Activated CD8-positive, alpha-beta memory T cell treated with anti-CD3 and anti-CD28 coated beads for 36 hours (primary cell): ENCODE measurements at regions not wholly inside any gene's neighbourhood (a gene's known extent, or its start where the extent isn't known, plus 50 kb on each side); places are given as distances from the start of the nearest gene placed in this dataset.

ENCODE experiments used
- CTCF ChIA-PET: fragments of 350-600 bp; sonication (Branson Sonifier 250); formaldehyde crosslinking; loops from one replicate; lab custom pipeline; 2021; ENCODE audit warnings: antibody characterized with exemption; lab: Charles Lee
- POLR2A ChIA-PET: fragments of 350-600 bp; sonication (Branson Sonifier 250); formaldehyde crosslinking; loops from one replicate; lab custom pipeline; 2021; ENCODE audit warnings: antibody characterized with exemption; lab: Charles Lee

DNA sequence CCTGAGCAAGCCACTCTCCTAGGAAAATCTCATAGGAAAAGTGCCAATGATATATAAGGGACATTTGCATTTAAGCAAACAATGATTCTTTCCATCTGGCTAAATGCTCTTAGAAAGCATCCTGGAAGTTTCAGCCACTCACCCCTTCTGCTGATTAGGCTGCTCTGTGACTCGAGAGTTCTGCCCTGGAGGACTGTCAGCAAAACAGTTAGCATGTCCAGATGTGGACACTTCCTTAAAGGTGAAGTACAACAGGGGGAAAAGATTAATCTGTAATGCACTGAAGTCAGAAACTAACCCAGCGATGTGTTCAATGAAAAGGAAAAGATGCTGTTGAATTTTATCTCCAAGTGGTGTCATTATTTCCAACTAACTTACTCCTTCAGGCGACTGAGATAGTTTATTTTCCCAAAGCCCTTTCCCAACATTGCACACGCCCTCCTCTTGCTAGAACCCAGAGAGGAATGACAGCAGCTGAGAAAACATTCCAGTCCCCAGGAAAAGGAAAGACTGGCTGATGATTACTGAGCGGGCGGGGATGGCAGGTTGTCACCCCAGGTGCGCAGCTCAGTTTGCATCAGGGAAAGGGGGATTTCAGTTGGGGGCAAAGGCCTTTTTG, 214.0 kb downstream of the SS18 start:
- POLR2A ChIA-PET, result no interaction called here
- CTCF ChIA-PET, result no interaction called here

DNA sequence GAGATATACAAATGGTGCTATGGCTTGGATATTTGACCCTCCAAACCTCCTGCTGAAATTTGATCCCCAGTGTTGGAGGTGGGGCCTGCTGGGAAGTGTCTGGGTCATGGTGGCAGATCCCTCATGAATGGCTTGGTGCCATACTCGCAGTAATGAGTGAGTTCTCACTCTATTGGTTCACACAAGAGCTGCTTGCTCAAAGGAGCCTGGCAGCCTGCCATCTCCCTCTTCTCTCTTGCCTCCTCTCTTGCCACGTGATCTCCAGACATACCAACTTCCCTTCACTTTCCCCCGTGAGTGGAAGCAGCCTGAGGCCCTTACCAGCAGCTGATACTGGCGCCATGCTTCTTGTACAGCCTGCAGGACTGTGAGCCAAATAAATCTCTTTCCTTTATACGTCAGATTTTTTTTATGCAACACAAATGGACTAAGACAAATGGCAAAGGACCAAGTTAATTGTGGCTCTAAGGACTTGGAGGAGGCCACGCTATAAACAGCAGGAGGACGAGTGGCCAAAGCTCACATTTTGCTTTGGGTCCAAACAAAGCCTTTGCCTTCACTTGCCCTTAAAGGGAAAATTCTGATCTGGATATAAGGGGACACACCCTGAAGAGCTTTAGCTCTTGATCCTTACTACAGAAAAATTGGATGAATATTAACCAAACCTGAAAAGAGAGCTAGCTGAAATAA, 214.7 kb downstream of the SS18 start:
- CTCF ChIA-PET, result no interaction called here
- POLR2A ChIA-PET, result no interaction called here

DNA sequence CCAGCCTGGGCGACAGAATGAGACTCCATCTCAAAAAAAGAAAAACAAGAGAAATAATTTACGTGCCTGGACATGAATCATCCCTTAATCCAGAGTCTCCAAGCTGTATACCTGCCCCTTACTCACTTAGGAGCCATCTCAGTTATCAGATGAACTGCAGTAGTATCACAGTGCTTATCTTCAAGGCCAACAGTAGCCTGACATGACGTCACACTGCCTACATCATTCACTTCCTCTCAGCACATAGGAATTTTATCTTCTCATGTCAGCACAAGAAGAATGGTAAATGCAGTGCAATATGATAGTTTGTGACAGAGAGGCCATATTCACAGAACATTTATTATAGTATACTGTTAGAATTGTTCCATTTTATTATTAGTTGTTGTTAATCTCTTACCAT, 216.6 kb downstream of the SS18 start:
- CTCF ChIA-PET, result no interaction called here
- POLR2A ChIA-PET, result no interaction called here

DNA sequence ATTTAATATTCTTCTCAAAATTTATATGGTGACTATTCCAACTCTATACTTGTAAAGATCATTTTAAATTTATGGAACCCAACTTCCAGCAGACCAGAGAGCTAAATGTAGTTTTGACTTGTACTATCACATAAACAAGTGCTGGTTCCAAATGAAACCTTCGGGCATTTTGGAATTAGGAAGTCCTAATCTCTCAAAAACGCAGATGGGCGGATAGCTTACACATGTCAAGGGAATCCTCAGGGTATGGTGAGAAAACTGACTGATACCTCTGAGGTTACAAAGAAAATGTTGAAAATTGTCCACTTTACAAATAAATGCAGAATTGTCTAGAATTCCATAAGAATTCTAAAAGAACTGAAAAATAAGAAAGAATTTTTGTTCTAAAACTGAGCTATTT, 224.1 kb downstream of the SS18 start:
- POLR2A ChIA-PET, result no interaction called here
- CTCF ChIA-PET, result no interaction called here

DNA sequence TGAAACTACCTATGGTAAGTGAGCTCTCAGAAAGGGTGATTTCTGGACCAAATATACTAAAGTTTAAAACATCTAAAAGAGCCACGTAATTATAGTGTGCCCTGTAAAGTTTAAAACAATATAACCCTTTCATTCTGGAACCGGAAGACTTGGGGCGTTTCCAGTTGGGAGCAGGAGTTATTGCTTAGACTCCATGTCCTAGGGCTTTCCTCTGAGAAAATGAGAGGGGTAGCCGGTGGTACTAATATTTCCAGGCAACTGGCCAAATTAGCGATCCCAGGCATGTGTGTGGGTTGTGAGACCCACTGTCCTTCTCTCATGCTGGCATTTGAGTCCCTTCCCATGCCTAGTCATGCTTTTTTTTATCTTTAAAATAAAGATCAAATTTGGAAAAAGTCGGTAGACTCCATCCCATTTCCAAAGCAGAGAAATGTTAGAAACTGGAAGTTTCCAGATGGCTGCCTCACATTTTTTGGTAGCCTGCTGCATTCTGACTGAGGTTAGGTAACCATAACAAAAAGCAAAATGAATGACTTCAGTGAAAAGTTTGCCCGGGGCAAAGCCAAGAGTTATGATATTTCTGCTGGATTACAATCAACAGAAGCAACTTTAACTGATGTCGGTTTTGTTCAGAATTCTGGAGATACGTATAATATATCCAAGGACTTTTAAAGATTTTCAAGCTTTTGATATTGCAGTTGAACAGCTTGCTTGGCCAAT, 227.4 kb downstream of the SS18 start:
- POLR2A ChIA-PET, result no interaction called here
- CTCF ChIA-PET, result no interaction called here

DNA sequence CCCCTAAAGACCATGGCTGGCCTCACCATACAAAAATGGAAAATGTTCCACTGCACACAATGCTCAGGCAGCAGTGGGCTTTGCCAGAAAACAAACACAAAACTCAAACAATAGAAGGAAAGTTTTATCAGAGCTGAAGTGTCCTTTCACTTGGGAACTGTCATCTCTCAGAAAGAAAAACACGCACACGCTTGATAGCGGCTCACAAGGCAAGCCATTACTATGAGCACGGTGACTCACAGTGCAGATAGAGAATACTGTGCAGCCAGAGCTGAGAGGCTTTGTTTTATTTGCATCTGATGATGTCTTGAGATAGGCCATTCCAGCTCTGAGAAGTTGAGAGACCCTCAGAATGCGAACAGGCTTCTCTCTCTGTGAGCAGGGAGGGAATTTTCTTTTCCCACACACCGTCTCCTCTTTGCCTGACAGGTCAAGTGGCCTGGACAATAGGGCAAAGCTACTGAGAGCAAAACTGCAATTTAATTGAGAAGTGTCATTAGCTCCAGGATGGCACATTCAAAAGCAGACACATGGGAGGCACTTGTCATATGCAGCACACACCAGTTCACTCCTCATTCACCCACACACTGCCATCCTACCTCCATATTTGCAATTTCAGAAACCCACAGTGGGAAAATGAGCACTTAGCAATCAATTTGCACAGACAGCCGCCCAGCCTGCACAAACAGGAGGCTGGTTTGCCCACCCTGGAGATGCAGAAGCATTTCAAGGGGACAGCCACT, 236.6 kb downstream of the SS18 start:
- POLR2A ChIA-PET, result no interaction called here
- CTCF ChIA-PET, result no interaction called here

DNA sequence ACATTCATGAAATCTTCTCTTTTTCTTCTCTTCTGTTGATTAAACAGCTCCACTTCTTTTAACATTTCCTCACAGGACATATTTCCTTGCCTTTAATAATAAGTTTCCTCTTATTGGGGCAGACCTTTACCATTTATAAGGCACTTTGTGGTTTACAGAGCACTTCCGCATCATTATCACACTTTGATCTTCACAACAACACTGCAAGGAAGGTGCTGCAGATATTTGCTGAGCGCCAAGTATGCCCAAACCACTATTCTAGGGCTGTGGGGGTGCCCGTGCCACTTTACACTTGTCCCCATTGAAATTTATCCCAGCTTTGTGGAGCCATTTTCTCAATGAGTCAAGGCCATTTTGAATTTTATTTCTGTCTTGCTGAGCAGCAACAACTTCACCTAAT, 246.6 kb downstream of the SS18 start:
- ChIA-PET POLR2A (no interaction called here), CTCF (no interaction called here)

DNA sequence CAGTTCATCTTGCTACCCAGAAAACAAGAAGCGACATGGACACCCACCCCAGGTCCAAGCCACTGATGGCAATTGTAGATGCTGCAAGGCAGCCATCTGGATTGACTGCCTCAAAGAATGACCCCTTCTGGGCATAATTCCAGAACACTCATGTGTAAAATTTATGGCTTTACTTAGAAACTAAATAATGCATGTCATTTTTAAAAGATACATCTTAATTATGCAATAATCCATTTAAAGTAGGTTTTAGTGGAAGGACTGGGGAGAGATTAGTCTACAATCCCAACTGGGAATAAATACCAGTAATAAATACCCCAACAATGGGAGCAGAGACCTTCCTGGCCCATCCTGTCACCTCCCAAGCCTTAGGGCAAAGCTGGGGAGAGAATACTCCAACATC, 247.7 kb downstream of the SS18 start:
- ChIA-PET CTCF (no interaction called here), POLR2A (no interaction called here)

DNA sequence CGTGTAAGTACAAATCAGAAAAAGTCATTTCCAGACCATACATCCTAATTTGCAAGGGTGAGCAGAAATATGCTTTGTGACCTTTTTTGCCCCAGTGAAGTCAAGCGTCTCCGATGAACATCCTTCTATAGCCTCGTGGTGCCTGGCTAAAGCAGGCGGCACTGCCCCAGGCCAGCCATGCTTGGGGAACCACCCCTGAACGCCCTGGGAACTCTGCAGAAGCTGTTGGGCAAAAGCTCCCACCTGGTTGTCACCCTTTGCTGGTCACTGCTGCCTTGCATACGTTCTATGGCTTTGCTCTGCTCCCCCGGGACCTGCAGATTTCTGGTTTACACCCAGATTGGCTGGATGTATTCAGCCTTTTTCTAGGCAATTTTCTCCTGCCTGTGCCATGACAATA, 256.4 kb downstream of the SS18 start:
- CTCF ChIA-PET, result no interaction called here
- POLR2A ChIA-PET, result no interaction called here

DNA sequence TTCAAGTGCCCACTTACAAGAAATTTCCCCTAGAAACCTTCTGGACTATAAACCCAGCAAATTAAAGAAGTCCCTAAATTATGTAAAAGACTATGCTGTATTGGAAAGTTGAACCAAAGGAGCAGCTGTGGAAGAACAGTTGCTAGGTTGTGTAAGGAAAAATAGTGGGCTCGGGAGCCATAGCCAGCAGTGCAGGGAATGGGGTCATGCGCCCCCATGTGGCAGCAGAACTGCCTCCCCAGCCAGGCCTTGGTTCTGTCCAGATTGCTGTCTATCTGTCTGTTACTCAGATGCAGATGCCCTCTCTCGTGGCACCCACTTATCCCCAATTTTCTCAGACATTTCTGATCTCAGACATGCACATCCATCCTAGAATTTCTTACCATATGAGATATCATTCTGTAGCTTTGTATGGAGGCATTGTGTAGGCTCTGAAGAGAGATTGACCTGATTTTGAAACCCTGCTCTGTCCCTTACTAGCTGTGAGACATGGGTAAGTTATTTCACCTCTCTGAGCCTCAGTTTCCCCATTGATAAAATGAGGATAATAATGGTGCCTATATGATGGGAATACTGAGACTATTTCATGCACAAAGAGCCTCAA, 258.3 kb downstream of the SS18 start:
- ChIA-PET POLR2A (no interaction called here), CTCF (no interaction called here)

DNA sequence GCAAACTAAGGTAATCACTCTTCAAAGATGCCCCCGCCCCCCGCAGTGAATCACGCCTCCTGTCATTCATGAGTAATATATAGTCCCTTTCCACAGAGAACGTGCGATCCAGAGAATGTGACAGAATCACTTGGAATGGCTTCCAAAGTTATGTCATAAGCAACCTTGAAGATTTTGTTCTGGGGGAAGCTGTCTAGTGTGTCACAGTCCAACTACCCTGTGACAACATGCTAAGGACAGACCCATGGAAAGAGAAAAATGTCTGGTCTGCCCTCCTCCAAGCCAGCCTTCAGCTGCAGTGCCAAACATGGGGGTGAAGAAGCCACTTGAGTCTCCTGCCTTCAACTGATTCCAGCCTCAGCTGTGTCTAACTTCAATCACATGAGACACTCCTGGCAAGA, 259.1 kb downstream of the SS18 start:
- ChIA-PET CTCF (no interaction called here), POLR2A (no interaction called here)

DNA sequence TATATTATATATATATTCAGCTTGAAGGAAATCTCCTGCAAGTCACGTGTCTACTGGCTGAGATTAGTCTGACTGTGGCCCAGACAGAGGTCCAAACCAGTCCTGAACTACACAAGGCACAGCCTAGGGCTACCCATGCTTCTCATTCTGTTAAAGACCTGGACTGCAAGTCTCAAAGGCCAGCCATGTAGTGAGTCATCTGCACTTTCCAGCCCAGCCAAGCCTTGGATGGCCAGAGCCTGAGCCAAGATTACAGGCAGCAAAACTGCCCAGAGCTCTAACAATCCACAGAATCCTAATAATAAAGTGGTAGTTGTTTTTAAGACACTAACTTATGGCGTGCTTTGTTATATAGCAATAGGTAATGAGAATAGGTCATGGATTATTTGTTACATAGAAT, 259.6 kb downstream of the SS18 start:
- ChIA-PET POLR2A (no interaction called here), CTCF (no interaction called here)

DNA sequence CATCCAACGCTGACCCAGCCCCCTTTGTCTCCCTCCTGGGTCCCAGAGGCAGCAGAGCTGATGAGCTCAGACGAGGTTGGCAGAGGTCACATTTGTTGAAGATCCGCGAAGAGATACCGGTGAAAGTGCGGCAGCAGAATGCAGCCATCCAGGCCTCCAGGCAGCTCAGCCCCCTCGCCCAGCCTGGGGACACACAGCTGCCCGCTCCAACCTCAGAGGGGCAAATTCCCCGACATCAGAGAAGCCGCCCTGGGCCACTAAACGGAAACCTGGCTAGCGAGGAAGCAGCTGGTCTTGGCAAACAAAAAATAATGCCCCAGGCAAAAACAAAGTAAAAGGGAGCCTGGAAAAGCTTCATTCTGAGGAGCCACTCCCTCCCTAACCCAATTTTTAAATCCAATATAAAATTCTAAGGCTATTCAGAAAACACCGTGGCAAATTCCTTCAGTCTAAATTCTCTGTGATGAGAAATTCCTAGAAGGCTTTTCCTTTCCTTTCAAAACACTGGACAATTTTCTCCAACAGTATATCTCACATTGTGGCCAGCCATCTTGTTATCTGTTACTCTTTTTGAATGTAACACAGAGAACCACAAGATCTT, 262.4 kb downstream of the SS18 start:
- CTCF ChIA-PET, result no interaction called here
- POLR2A ChIA-PET, result no interaction called here

DNA sequence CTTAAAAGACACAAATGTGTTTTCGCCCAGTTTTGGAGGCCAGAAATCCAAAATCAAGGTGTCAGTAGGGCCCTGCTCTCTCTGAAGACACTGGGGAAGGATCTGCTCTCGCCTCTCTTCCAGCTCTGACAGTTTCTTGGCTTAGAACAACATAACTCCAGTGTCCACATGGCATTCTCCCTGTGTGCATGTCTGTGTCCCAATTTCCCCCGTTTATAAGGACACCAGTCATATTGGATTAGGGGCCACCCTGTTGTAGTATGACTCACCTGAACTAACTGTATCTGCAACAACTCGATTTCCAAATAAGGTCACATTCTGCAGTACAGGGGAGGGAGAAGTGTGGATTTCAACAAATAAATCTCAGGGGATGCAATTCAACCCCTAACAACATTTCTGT, 263.2 kb downstream of the SS18 start:
- POLR2A ChIA-PET, result no interaction called here

DNA sequence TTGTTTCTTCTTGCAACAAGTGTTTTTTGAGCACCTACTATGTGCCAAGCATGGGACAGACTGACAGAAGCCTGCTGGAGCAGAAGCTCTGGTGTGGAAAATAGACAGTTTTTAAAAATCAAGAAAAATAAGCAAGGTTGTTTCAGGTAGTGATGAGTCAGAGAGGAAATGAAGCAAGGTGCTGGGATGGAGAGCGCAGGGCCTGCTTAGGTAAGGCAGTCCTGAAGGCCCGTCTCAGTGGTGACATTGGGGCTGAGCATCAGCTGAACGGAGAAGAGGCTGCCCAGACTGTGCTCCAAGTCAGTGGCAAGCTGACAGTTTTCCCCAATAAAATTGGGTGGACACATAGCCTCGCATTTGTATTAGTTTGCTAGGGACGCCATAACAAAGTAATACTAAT, 263.6 kb downstream of the SS18 start:
- ChIA-PET CTCF (no interaction called here), POLR2A (no interaction called here)

More for the DNA sequence above, 263.2 kb downstream of the SS18 start:
- CTCF ChIA-PET, result no interaction called here

DNA sequence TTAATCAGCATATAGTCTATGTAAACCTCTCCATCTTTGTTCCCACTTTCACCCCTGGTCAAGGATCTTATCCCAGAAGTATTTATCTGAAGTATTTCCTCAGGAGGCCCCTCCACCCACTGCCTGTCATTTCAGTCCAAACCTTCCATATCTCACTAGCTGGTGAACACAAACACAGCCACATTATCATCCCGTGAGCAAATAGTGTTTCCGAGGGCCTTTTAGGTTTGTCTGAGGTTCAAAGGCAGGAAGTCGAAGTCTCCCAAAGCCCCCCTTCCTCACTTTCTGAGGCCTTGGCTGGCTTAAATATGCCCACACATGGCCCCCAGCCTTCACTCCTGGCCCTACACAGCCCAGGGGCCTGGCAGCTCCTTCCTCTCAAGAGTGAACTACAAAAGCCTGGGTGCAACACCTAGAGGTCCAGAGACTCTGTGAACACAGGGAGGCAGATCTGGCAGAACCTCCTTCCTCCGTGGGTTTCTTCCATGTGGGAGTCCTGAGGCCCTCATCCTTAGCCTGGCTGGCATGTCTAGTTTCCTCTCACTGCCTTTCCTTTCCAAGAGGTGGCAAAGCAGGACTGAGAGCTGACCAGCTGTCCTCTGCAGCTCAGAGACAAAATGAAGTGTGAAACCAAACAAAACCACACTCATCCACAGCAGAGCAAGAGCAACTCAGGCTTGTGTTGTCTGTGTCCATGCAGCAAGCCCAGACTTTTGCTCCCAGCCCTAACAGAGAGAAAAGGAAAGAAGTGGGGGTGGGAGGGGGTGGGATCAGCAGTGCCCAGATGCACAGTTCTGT, 264.2 kb downstream of the SS18 start:
- POLR2A ChIA-PET, result no interaction called here
- CTCF ChIA-PET, result no interaction called here

DNA sequence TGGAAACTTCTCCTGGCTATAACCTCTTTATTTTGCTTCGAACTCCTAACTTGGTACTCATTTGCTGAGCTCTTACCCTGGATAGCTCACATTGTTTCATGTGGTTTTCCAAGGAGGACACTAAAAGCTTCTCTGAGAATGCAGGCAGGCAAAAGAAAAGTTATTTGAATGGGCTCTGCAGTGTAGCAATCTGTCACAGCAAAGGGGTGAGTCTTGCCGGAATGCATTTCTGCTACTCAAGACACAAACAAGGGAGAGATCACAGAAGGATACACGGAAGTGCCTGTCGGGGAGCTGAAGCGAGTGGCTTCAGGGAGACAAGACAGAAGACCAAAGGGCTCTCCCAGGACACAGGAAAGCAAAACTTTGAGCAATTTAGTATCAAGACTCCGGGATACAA, 265.4 kb downstream of the SS18 start:
- ChIA-PET POLR2A (no interaction called here), CTCF (no interaction called here)

DNA sequence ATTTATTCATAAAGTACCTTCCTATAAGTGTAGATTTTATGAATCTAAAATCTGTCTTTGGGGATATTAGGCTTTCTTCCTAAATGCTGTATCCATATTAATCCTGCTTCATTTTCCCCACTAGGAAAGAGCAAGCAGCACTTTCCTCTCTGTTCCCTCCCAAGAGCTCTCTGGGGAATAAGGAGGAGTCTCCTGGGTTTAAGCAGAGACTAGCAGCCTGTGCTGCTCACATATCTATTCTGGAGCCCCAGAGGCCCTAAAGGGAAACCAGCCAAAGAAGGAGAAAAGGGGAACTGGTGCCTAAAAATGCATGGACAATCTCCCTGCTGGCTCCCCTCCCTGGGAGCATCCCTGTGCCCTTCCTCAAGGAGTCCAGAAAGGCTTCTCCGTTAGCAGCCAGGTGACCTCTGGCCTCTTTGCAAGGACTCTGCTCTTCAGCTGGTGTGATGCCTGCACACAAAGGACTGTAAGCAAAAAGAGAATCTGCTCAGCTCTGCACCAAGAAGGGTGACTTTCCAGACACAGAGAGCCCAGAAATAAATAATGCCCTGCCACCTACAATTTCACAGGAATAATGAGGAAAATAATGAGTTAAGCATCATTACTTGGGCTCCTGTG, 270.6 kb downstream of the SS18 start:
- POLR2A ChIA-PET, result no interaction called here
- CTCF ChIA-PET, result no interaction called here

DNA sequence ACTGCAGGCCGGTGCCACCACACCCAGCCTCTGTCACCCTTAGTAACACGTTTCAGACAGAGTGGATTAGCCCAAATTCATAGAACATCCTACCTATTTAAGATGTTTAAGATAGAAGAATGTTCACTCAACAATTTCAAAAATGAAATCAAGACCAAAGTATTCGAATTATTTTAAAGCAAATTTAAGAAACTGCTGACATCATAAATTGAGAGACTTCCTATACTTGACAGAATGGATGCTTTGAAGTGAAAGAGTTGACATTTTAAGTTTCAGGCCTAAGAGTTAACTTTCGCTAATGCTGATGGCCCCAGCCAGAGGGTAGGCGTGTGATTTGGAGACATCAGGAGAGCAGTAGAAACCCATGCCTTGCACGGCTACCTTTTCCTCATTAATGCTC, 271.9 kb downstream of the SS18 start:
- POLR2A ChIA-PET, result no interaction called here
- CTCF ChIA-PET, result no interaction called here
